Uterus (tissue), 2 donors: ENCODE measurements at regions not wholly inside any gene's neighbourhood (a gene's known extent, or its start where the extent isn't known, plus 50 kb on each side); places are given as distances from the start of the nearest gene placed in this dataset.

Experiments used
- CTCF ChIP-seq, 4 experiments: fragments of 200-600 bp in 2 of 4; fragments of 450-650 bp in 2 of 4; sonication (generic) in 2 of 4; IDR thresholded peaks; one replicate each; pipeline ENCODE4 v1.5.1; 2016 to 2019; ENCODE audit warnings: antibody characterized with exemption in 4 of 4, mild to moderate bottlenecking in 2 of 4, moderate library complexity in 1 of 4
- POLR2A ChIP-seq, 2 donors: fragments of 450-650 bp; IDR thresholded peaks; one replicate each; pipeline ENCODE4 v1.6.1; 2016; ENCODE audit warnings: antibody characterized with exemption in 2 of 2, mild to moderate bottlenecking in 1 of 2, moderate library complexity in 1 of 2

- no peak for TF ChIP-seq CTCF (IDR thresholded peaks at IDR 0.05)
- TF ChIP-seq POLR2A (IDR thresholded peaks at IDR 0.05), result no peak
These were observed 268.2 kb upstream of the POT1 start for GRCh38 chr7:125197731-125198393.
